ENCODE measurements at regions not wholly inside any gene's neighbourhood (a gene's known extent, or its start where the extent isn't known, plus 50 kb on each side); places are given as distances from the start of the nearest gene placed in this dataset.

- Histone ChIP-seq H3K27me3 (ENCODE audit: insufficient read depth) (no peaks in the 10 kb centered on the region), H3K27ac (ENCODE audit: low read depth) (no peak overlapping the region), H3K4me2 (0 out of 2 replicates have a peak overlapping the region, but pooled peaks have one; percentile 13), H3K79me2 (replicated peaks; ENCODE audit: insufficient read depth) (no peaks in the 10 kb centered on the region), H3K4me3 (no peak overlapping the region), H3K36me3 (ENCODE audit: insufficient read depth) (no peaks in the 10 kb centered on the region), H3K4me1 (ENCODE audit: insufficient read depth) (peaks cover 12% of the 10 kb centered on the region), H3K9me2 (ENCODE audit: insufficient read depth) (peaks cover 10% of the 10 kb centered on the region), H2AFZ (peak overlapping the region; percentile 84; the same call in 1 of the 2 replicates), H4K20me1 (replicated peaks; ENCODE audit: insufficient read depth) (no peaks in the 10 kb centered on the region), H3F3A (replicated peaks; ENCODE audit: low read depth) (no peaks in the 10 kb centered on the region)
- Mint-ChIP-seq H3K9me3 (peaks cover 18% of the 10 kb centered on the region), H3K4me3 (no peak overlapping the region), H3K36me3 (ENCODE audit: low read depth) (peaks cover 5% of the 10 kb centered on the region; the same call in 2 of the 3 replicates), H3K27me3 (ENCODE audit: insufficient read depth, low read depth, poor library complexity) (peaks cover 3% of the 10 kb centered on the region), H3K4me1 (peaks cover 5% of the 10 kb centered on the region), H3K27ac (no peak overlapping the region)
- TF ChIP-seq, protein P1, sequence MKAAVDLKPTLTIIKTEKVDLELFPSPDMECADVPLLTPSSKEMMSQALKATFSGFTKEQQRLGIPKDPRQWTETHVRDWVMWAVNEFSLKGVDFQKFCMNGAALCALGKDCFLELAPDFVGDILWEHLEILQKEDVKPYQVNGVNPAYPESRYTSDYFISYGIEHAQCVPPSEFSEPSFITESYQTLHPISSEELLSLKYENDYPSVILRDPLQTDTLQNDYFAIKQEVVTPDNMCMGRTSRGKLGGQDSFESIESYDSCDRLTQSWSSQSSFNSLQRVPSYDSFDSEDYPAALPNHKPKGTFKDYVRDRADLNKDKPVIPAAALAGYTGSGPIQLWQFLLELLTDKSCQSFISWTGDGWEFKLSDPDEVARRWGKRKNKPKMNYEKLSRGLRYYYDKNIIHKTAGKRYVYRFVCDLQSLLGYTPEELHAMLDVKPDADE (IDR thresholded peaks at IDR 0.05), result no peak
- TF ChIP-seq, protein P2, sequence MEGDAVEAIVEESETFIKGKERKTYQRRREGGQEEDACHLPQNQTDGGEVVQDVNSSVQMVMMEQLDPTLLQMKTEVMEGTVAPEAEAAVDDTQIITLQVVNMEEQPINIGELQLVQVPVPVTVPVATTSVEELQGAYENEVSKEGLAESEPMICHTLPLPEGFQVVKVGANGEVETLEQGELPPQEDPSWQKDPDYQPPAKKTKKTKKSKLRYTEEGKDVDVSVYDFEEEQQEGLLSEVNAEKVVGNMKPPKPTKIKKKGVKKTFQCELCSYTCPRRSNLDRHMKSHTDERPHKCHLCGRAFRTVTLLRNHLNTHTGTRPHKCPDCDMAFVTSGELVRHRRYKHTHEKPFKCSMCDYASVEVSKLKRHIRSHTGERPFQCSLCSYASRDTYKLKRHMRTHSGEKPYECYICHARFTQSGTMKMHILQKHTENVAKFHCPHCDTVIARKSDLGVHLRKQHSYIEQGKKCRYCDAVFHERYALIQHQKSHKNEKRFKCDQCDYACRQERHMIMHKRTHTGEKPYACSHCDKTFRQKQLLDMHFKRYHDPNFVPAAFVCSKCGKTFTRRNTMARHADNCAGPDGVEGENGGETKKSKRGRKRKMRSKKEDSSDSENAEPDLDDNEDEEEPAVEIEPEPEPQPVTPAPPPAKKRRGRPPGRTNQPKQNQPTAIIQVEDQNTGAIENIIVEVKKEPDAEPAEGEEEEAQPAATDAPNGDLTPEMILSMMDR (conservative IDR thresholded peaks at IDR 0.05; ENCODE audit: low read depth in 2 of 2), result no peak
- TF ChIP-seq ZNF462 (CRISPR knock-in tag; IDR thresholded peaks at IDR 0.05), result no peak
- no peak for TF ChIP-seq POLR2AphosphoS5 (IDR thresholded peaks at IDR 0.05; ENCODE audit: low read depth)
- no peak for TF ChIP-seq JUNB (IDR thresholded peaks at IDR 0.05; ENCODE audit: unreplicated experiment)
- TF ChIP-seq NANOG (IDR thresholded peaks at IDR 0.05; ENCODE audit: borderline replicate concordance), result no peak
- TF ChIP-seq ZNF331 (CRISPR knock-in tag; IDR thresholded peaks at IDR 0.05; ENCODE audit: low read depth), result no peak
- TF ChIP-seq CREB1 (CRISPR knock-in tag; IDR thresholded peaks at IDR 0.05; ENCODE audit: low read depth), result no peak
- TF ChIP-seq EZH2 (IDR thresholded peaks at IDR 0.05; ENCODE audit: low read depth, unreplicated experiment), result no peak
- ATAC-seq (no peak), DNase-seq (ENCODE audit: low spot score) (no peak)
Measured at GRCh38 chr6:17011985-17012384, 89.9 kb upstream of the STMND1 start.

Data from GM23338 (cell line).